CD14-positive monocyte (primary cell): ENCODE measurements at regions not wholly inside any gene's neighbourhood (a gene's known extent, or its start where the extent isn't known, plus 50 kb on each side); places are given as distances from the start of the nearest gene placed in this dataset.

Source experiments
- DNase-seq, 3 donors: peaks; one replicate each; pipeline ENCODE4 v3.0.0-alpha.2; 2011 to 2022
- H2AFZ ChIP-seq: 2 replicates; pipeline ENCODE4 v1.6.0; 2012; ENCODE audit warnings: mild to moderate bottlenecking, low read depth, low read length, inconsistent platforms; ENCODE audit not compliant: insufficient read depth, poor library complexity, severe bottlenecking
- H3K27ac ChIP-seq, 2 donors: 1 replicate in 1 of 2; 2 replicates in 1 of 2; pipeline ENCODE4 v1.5.1; 2012 to 2013; ENCODE audit warnings: low read length in 2 of 2, control low read depth in 1 of 2, inconsistent platforms in 1 of 2, low read depth in 1 of 2, mild to moderate bottlenecking in 1 of 2
- H3K27me3 ChIP-seq, 2 donors: one replicate each; pipeline versions ENCODE4 v1.6.0 to v1.6.1; 2011 to 2013; ENCODE audit warnings: low read length in 2 of 2; ENCODE audit not compliant: control insufficient read depth in 2 of 2, insufficient read depth in 2 of 2
- H3K36me3 ChIP-seq, 2 donors: replicated peaks in 1 of 2; 1 replicate in 1 of 2; 2 replicates in 1 of 2; pipeline versions ENCODE4 v1.5.1 to v1.6.1; 2012 to 2013; ENCODE audit warnings: low read length in 2 of 2, control low read depth in 1 of 2, inconsistent platforms in 1 of 2, mild to moderate bottlenecking in 1 of 2; ENCODE audit not compliant: insufficient read depth in 2 of 2, control insufficient read depth in 1 of 2
- H3K4me1 ChIP-seq, 2 donors: 1 replicate in 1 of 2; 2 replicates in 1 of 2; pipeline versions ENCODE4 v1.5.1 to v1.6.1; 2012 to 2013; ENCODE audit warnings: low read length in 2 of 2, control low read depth in 1 of 2, inconsistent platforms in 1 of 2, mild to moderate bottlenecking in 1 of 2, moderate library complexity in 1 of 2; ENCODE audit not compliant: insufficient read depth in 2 of 2, control insufficient read depth in 1 of 2
- H3K4me2 ChIP-seq: replicated peaks from 2 replicates; pipeline ENCODE3; 2012; ENCODE audit warnings: low read length, moderate library complexity, mild to moderate bottlenecking; ENCODE audit not compliant: poor library complexity, severe bottlenecking; ENCODE audit errors: extremely low read depth
- H3K4me3 ChIP-seq, 3 experiments: fragments of 200-600 bp in 1 of 3; sonication (generic) in 1 of 3; replicated peaks in 1 of 3; 1 replicate in 2 of 3; 2 replicates in 1 of 3; pipeline ENCODE4 v1.5.1; 2011 to 2013; ENCODE audit warnings: low read length in 3 of 3, mild to moderate bottlenecking in 3 of 3, control low read depth in 2 of 3, low read depth in 2 of 3, inconsistent platforms in 1 of 3, moderate library complexity in 1 of 3
- H3K79me2 ChIP-seq: 2 replicates; pipeline ENCODE4 v1.6.0; 2012; ENCODE audit warnings: mild to moderate bottlenecking, control low read depth, inconsistent platforms, low read length, moderate library complexity; ENCODE audit not compliant: insufficient read depth
- H3K9ac ChIP-seq: 2 replicates; pipeline ENCODE4 v1.6.0; 2017; ENCODE audit warnings: low read length, mild to moderate bottlenecking; ENCODE audit not compliant: insufficient read depth, poor library complexity, severe bottlenecking
- H3K9me3 ChIP-seq, 2 donors: replicated peaks in 1 of 2; 1 replicate in 1 of 2; 2 replicates in 1 of 2; pipeline versions ENCODE4 v1.5.1 to v1.6.1; 2012 to 2013; ENCODE audit warnings: low read length in 2 of 2, control low read depth in 1 of 2; ENCODE audit not compliant: control insufficient read depth in 1 of 2, insufficient read depth in 1 of 2
- H4K20me1 ChIP-seq: 2 replicates; pipeline ENCODE4 v1.6.0; 2012; ENCODE audit warnings: mild to moderate bottlenecking, low read length, control low read depth, moderate library complexity; ENCODE audit not compliant: insufficient read depth
- H3K27ac Mint-ChIP-seq, 7 donors: one replicate each; pipeline ENCODE4 v1.8.0; 2020; ENCODE audit warnings: mild to moderate bottlenecking in 7 of 7, mixed read lengths in 7 of 7, moderate library complexity in 6 of 7, inconsistent platforms in 2 of 7
- H3K27me3 Mint-ChIP-seq, 3 donors: one replicate each; pipeline ENCODE4 v1.8.0; 2021 to 2022; ENCODE audit warnings: low read depth in 3 of 3, mild to moderate bottlenecking in 3 of 3, mixed read lengths in 3 of 3, moderate library complexity in 3 of 3, inconsistent platforms in 1 of 3
- H3K36me3 Mint-ChIP-seq, 2 donors: one replicate each; pipeline ENCODE4 v1.8.0; 2020; ENCODE audit warnings: mixed read lengths in 2 of 2, inconsistent platforms in 1 of 2, mild to moderate bottlenecking in 1 of 2
- H3K4me1 Mint-ChIP-seq: one replicate; pipeline ENCODE4 v1.8.0; 2020; ENCODE audit warnings: mild to moderate bottlenecking, mixed read lengths
- H3K4me3 Mint-ChIP-seq, 2 donors: one replicate each; pipeline ENCODE4 v1.8.0; 2020; ENCODE audit warnings: mild to moderate bottlenecking in 2 of 2, mixed read lengths in 2 of 2, moderate library complexity in 1 of 2
- H3K9me3 Mint-ChIP-seq, 7 donors: one replicate each; pipeline ENCODE4 v1.8.0; 2020 to 2022; ENCODE audit warnings: mixed read lengths in 7 of 7, mild to moderate bottlenecking in 6 of 7, moderate library complexity in 6 of 7, inconsistent platforms in 2 of 7
- WGBS: methylation state at CpG from one replicate; pipeline ENCODE4 v1.1.5; 2013; ENCODE audit warnings: missing lambda C conversion rate; ENCODE audit not compliant: insufficient coverage; 5-methylcytosine and 5-hydroxymethylcytosine counted together
- intact Hi-C, 2 donors: fragments of 100-400 bp; cut with micrococcal nuclease; formaldehyde crosslinking; loops; one replicate each; pipeline versions ENCODE4 v1.15.0 to v1.15.1; 2023
- TF ChIP-seq, protein P1 (sequence below): fragments of 200-600 bp; IDR thresholded peaks from one replicate; pipeline ENCODE4 v1.8.0; 2022; ENCODE audit warnings: antibody characterized with exemption, mild to moderate bottlenecking

DNA sequence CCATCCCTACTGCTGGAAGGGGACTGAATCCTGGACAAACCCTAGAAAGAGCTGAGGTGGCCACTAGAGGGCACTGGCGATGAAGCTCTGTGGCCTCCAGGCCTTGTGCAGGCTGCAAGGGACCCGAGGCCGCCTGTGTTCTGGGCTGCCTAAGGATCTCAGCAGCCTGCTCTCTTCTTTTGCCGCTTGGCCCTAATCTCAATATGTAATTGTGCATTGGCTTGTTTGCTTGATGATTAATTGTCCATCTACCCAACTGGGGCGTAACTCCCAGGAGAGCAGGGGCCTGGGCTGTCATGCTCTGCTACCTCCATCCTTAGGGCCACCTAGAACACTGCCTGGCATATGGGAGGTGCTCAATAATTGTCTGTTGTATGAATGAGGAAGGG is 73.8 kb downstream of the SYNE3 start:
- H3K36me3 Mint-ChIP-seq, result peaks cover 93 to 96% of the 10 kb centered on the region in 2 donors
- H3K9me3 Mint-ChIP-seq, result peaks cover 0 to 2% (median 0%) of the 10 kb centered on the region in 7 donors
- no peak overlapping the region for H3K4me2 ChIP-seq
- H3K9me3 ChIP-seq, result no peaks in the 10 kb centered on the region
- intact Hi-C loops, result loop anchor here (2.0 to 10.0 kb wide), 3 partner anchors 85 to 242 kb away; partner anchors contain the start of genes GLRX5 (in 1 of the 2) and TCL1B (in 1 of the 2)
- H3K4me1 Mint-ChIP-seq, result no peaks in the 10 kb centered on the region
- H3K27me3 ChIP-seq, result no peaks in the 10 kb centered on the region
- peaks cover 69% of the 10 kb centered on the region for H4K20me1 ChIP-seq
- peaks cover 0 to 2% (median 0%) of the 10 kb centered on the region in 3 donors for H3K27me3 Mint-ChIP-seq
- peak overlapping the region in 4 of 7 donors; percentile 0 to 89 (median 46) for H3K27ac Mint-ChIP-seq
- DNase-seq, result peak; percentile 44 to 52 (median 52)
- no peak overlapping the region for H3K9ac ChIP-seq
- H3K27ac ChIP-seq, result peak overlapping the region in 1 of 2 donors; percentile 14
- H2AFZ ChIP-seq, result no peak overlapping the region
- H3K79me2 ChIP-seq, result no peaks in the 10 kb centered on the region
- no peak overlapping the region for H3K4me3 ChIP-seq
- no peaks in the 10 kb centered on the region for H3K4me1 ChIP-seq
- H3K4me3 Mint-ChIP-seq, result no peak overlapping the region
- TF ChIP-seq, protein P1, sequence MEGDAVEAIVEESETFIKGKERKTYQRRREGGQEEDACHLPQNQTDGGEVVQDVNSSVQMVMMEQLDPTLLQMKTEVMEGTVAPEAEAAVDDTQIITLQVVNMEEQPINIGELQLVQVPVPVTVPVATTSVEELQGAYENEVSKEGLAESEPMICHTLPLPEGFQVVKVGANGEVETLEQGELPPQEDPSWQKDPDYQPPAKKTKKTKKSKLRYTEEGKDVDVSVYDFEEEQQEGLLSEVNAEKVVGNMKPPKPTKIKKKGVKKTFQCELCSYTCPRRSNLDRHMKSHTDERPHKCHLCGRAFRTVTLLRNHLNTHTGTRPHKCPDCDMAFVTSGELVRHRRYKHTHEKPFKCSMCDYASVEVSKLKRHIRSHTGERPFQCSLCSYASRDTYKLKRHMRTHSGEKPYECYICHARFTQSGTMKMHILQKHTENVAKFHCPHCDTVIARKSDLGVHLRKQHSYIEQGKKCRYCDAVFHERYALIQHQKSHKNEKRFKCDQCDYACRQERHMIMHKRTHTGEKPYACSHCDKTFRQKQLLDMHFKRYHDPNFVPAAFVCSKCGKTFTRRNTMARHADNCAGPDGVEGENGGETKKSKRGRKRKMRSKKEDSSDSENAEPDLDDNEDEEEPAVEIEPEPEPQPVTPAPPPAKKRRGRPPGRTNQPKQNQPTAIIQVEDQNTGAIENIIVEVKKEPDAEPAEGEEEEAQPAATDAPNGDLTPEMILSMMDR, result peak; percentile 92
- peaks cover 92 to 100% of the 10 kb centered on the region in 2 donors for H3K36me3 ChIP-seq
- 29% methylated on average over 3 of the region's 5 CpGs for WGBS

DNA sequence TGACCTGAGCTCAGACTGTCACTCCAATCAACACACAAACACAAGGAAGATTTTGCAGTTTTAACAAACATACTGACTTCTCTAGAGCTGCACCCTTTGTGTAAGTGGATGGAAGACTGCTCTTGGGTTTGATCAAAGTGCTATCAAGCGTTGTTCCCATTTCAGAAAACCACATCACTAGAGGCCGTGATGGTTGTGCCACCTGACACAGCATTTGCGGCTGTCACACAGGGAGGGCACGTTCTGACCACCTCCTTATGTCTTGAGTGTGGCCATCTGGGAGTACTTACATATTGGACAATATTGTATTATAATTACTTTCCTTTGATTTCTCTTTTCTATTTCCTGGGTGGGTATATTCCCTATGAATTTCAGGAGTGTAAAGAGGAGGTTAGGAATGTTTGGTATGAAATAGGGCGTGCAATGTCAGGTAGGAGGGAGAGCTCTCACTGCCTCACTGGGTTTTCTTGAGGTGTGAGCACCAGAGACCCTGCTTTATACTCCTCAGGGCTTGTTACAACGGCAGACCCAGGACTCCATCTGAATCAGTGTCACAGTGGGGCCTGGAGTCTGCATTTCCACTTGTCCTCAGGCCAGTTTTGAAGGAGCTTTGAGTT is 74.3 kb downstream of the SYNE3 start:
- Histone ChIP-seq H3K4me1 (no peaks in the 10 kb centered on the region), H3K36me3 (peaks cover 93 to 100% of the 10 kb centered on the region in 2 donors), H2AFZ (no peak overlapping the region), H3K9ac (no peak overlapping the region), H3K9me3 (no peaks in the 10 kb centered on the region), H3K27me3 (no peaks in the 10 kb centered on the region), H3K27ac (no peak overlapping the region), H3K79me2 (no peaks in the 10 kb centered on the region), H4K20me1 (peaks cover 65% of the 10 kb centered on the region), H3K4me2 (no peak overlapping the region), H3K4me3 (no peak overlapping the region)
- Mint-ChIP-seq H3K27ac (no peak overlapping the region), H3K4me1 (no peaks in the 10 kb centered on the region), H3K27me3 (peaks cover 0 to 2% (median 2%) of the 10 kb centered on the region in 3 donors), H3K36me3 (peaks cover 93 to 96% of the 10 kb centered on the region in 2 donors), H3K9me3 (peaks cover 0 to 2% (median 0%) of the 10 kb centered on the region in 7 donors), H3K4me3 (no peak overlapping the region)
- intact Hi-C loops, result loop anchor here (2.0 to 10.0 kb wide), 3 partner anchors 85 to 243 kb away; partner anchors contain the start of genes GLRX5 (in 1 of the 2) and TCL1B (in 1 of the 2)
- TF ChIP-seq, protein P1, result no peak
- no peak for DNase-seq
- 100% methylated on average over 1 of the region's 6 CpGs for WGBS
